Activated naive CD8-positive, alpha-beta T cell treated with anti-CD3 and anti-CD28 coated beads for 36 hours (primary cell): ENCODE measurements at regions not wholly inside any gene's neighbourhood (a gene's known extent, or its start where the extent isn't known, plus 50 kb on each side); places are given as distances from the start of the nearest gene placed in this dataset.

ENCODE experiments used
- DNase-seq: peaks from one replicate; pipeline ENCODE4 v3.0.0; 2021
- H3K27ac Mint-ChIP-seq: one replicate; pipeline ENCODE4 v1.8.0; 2022; ENCODE audit warnings: mild to moderate bottlenecking, moderate library complexity, mixed read lengths
- H3K27me3 Mint-ChIP-seq: one replicate; pipeline ENCODE4 v1.8.0; 2022; ENCODE audit warnings: mild to moderate bottlenecking, mixed read lengths
- H3K36me3 Mint-ChIP-seq: one replicate; pipeline ENCODE4 v1.8.0; 2021; ENCODE audit warnings: mild to moderate bottlenecking, mixed read lengths
- H3K4me1 Mint-ChIP-seq: one replicate; pipeline ENCODE4 v1.8.0; 2021; ENCODE audit warnings: mixed read lengths
- H3K4me3 Mint-ChIP-seq: one replicate; pipeline ENCODE4 v1.8.0; 2022; ENCODE audit warnings: mild to moderate bottlenecking, moderate library complexity, mixed read lengths
- H3K9me3 Mint-ChIP-seq: one replicate; pipeline ENCODE4 v1.8.0; 2022; ENCODE audit warnings: mixed read lengths

GRCh38 chr18:45119876-45120275 is 439.2 kb downstream of the SETBP1 start:
- no peak overlapping the region for H3K4me3 Mint-ChIP-seq
- H3K9me3 Mint-ChIP-seq = no peaks in the 10 kb centered on the region
- no peak overlapping the region for H3K27ac Mint-ChIP-seq
- no peaks in the 10 kb centered on the region for H3K36me3 Mint-ChIP-seq
- peaks cover 4% of the 10 kb centered on the region for H3K27me3 Mint-ChIP-seq
- no peaks in the 10 kb centered on the region for H3K4me1 Mint-ChIP-seq
- DNase-seq = no peak

GRCh38 chr18:45121146-45121545 is 440.5 kb downstream of the SETBP1 start:
- Mint-ChIP-seq H3K9me3 (no peaks in the 10 kb centered on the region), H3K4me3 (no peak overlapping the region), H3K36me3 (no peaks in the 10 kb centered on the region), H3K27ac (no peak overlapping the region), H3K27me3 (no peaks in the 10 kb centered on the region), H3K4me1 (no peaks in the 10 kb centered on the region)
- no peak for DNase-seq

- DNase-seq = no peak
- no peak overlapping the region for H3K27ac Mint-ChIP-seq
These were observed 441.8 kb downstream of the SETBP1 start for GRCh38 chr18:45122506-45122905.

GRCh38 chr18:45127405-45127804 is 446.7 kb downstream of the SETBP1 start:
- no peak for DNase-seq
- Mint-ChIP-seq H3K36me3 (no peaks in the 10 kb centered on the region), H3K9me3 (no peaks in the 10 kb centered on the region), H3K4me3 (no peak overlapping the region), H3K4me1 (no peaks in the 10 kb centered on the region), H3K27ac (no peak overlapping the region), H3K27me3 (peaks cover 6% of the 10 kb centered on the region)

More at GRCh38 chr18:45122506-45122905, 441.8 kb downstream of the SETBP1 start:
- Mint-ChIP-seq H3K4me3 (no peak overlapping the region), H3K36me3 (no peaks in the 10 kb centered on the region), H3K9me3 (no peaks in the 10 kb centered on the region), H3K4me1 (no peaks in the 10 kb centered on the region), H3K27me3 (no peaks in the 10 kb centered on the region)

GRCh38 chr18:45133276-45133675 is 452.6 kb downstream of the SETBP1 start:
- H3K9me3 Mint-ChIP-seq = no peaks in the 10 kb centered on the region
- H3K4me3 Mint-ChIP-seq = no peak overlapping the region

GRCh38 chr18:45136381-45137086 is 455.8 kb downstream of the SETBP1 start:
- no peak overlapping the region for H3K27ac Mint-ChIP-seq
- H3K9me3 Mint-ChIP-seq = no peaks in the 10 kb centered on the region
- H3K36me3 Mint-ChIP-seq = no peaks in the 10 kb centered on the region
- H3K27me3 Mint-ChIP-seq = no peaks in the 10 kb centered on the region
- H3K4me3 Mint-ChIP-seq = no peak overlapping the region
- no peak for DNase-seq
- no peaks in the 10 kb centered on the region for H3K4me1 Mint-ChIP-seq

More at GRCh38 chr18:45133276-45133675, 452.6 kb downstream of the SETBP1 start:
- H3K4me1 Mint-ChIP-seq = no peaks in the 10 kb centered on the region
- H3K27me3 Mint-ChIP-seq = peaks cover 6% of the 10 kb centered on the region
- no peaks in the 10 kb centered on the region for H3K36me3 Mint-ChIP-seq
- no peak overlapping the region for H3K27ac Mint-ChIP-seq
- no peak for DNase-seq

GRCh38 chr18:45137087-45137419 is 456.4 kb downstream of the SETBP1 start:
- Mint-ChIP-seq H3K4me1 (no peaks in the 10 kb centered on the region), H3K27me3 (no peaks in the 10 kb centered on the region), H3K4me3 (no peak overlapping the region), H3K36me3 (no peaks in the 10 kb centered on the region), H3K27ac (no peak overlapping the region), H3K9me3 (no peaks in the 10 kb centered on the region)
- no peak for DNase-seq

GRCh38 chr18:45139478-45139877 is 458.8 kb downstream of the SETBP1 start:
- DNase-seq = no peak
- H3K36me3 Mint-ChIP-seq = no peaks in the 10 kb centered on the region
- no peak overlapping the region for H3K4me3 Mint-ChIP-seq
- H3K9me3 Mint-ChIP-seq = peaks cover 1% of the 10 kb centered on the region
- H3K27me3 Mint-ChIP-seq = peaks cover 6% of the 10 kb centered on the region
- H3K4me1 Mint-ChIP-seq = no peaks in the 10 kb centered on the region
- no peak overlapping the region for H3K27ac Mint-ChIP-seq

- peaks cover 1% of the 10 kb centered on the region for H3K9me3 Mint-ChIP-seq
- no peak overlapping the region for H3K4me3 Mint-ChIP-seq
- no peak for DNase-seq
- H3K27ac Mint-ChIP-seq = no peak overlapping the region
- H3K4me1 Mint-ChIP-seq = no peaks in the 10 kb centered on the region
- H3K27me3 Mint-ChIP-seq = peaks cover 6% of the 10 kb centered on the region
- H3K36me3 Mint-ChIP-seq = no peaks in the 10 kb centered on the region
These were observed 462.2 kb downstream of the SETBP1 start for GRCh38 chr18:45142868-45143267.

GRCh38 chr18:45149712-45150111 is 465.6 kb upstream of the SLC14A2 start:
- no peak for DNase-seq
- no peak overlapping the region for H3K27ac Mint-ChIP-seq
- H3K9me3 Mint-ChIP-seq = no peaks in the 10 kb centered on the region
- no peaks in the 10 kb centered on the region for H3K4me1 Mint-ChIP-seq
- H3K36me3 Mint-ChIP-seq = no peaks in the 10 kb centered on the region
- H3K4me3 Mint-ChIP-seq = no peak overlapping the region
- H3K27me3 Mint-ChIP-seq = no peaks in the 10 kb centered on the region

- Mint-ChIP-seq H3K36me3 (no peaks in the 10 kb centered on the region), H3K27ac (no peak overlapping the region), H3K27me3 (no peaks in the 10 kb centered on the region), H3K4me3 (no peak overlapping the region), H3K4me1 (no peaks in the 10 kb centered on the region), H3K9me3 (no peaks in the 10 kb centered on the region)
- DNase-seq = no peak
These were observed 463.6 kb upstream of the SLC14A2 start for GRCh38 chr18:45151645-45152044.

GRCh38 chr18:45155526-45155925 is 459.8 kb upstream of the SLC14A2 start:
- H3K36me3 Mint-ChIP-seq = no peaks in the 10 kb centered on the region
- no peak overlapping the region for H3K27ac Mint-ChIP-seq
- no peaks in the 10 kb centered on the region for H3K4me1 Mint-ChIP-seq
- no peaks in the 10 kb centered on the region for H3K9me3 Mint-ChIP-seq
- DNase-seq = no peak
- no peak overlapping the region for H3K4me3 Mint-ChIP-seq
- no peaks in the 10 kb centered on the region for H3K27me3 Mint-ChIP-seq

- Mint-ChIP-seq H3K4me3 (no peak overlapping the region), H3K27me3 (peaks cover 5% of the 10 kb centered on the region), H3K27ac (no peak overlapping the region), H3K4me1 (no peaks in the 10 kb centered on the region), H3K36me3 (no peaks in the 10 kb centered on the region), H3K9me3 (no peaks in the 10 kb centered on the region)
- no peak for DNase-seq
These were observed 458.3 kb upstream of the SLC14A2 start for GRCh38 chr18:45156946-45157345.

- no peak for DNase-seq
- Mint-ChIP-seq H3K4me1 (no peaks in the 10 kb centered on the region), H3K4me3 (no peak overlapping the region), H3K36me3 (no peaks in the 10 kb centered on the region), H3K27me3 (peaks cover 6% of the 10 kb centered on the region), H3K27ac (no peak overlapping the region), H3K9me3 (no peaks in the 10 kb centered on the region)
These were observed 457.7 kb upstream of the SLC14A2 start for GRCh38 chr18:45157576-45157975.

- H3K36me3 Mint-ChIP-seq = no peaks in the 10 kb centered on the region
- H3K27ac Mint-ChIP-seq = no peak overlapping the region
- peaks cover 6% of the 10 kb centered on the region for H3K27me3 Mint-ChIP-seq
- no peaks in the 10 kb centered on the region for H3K4me1 Mint-ChIP-seq
- no peaks in the 10 kb centered on the region for H3K9me3 Mint-ChIP-seq
- no peak for DNase-seq
- H3K4me3 Mint-ChIP-seq = no peak overlapping the region
These were observed 453.4 kb upstream of the SLC14A2 start for GRCh38 chr18:45161850-45162249.

GRCh38 chr18:45163871-45164270 is 451.4 kb upstream of the SLC14A2 start:
- Mint-ChIP-seq H3K36me3 (no peaks in the 10 kb centered on the region), H3K4me1 (no peaks in the 10 kb centered on the region), H3K27ac (no peak overlapping the region), H3K27me3 (peaks cover 6% of the 10 kb centered on the region), H3K4me3 (no peak overlapping the region), H3K9me3 (no peaks in the 10 kb centered on the region)
- DNase-seq = no peak
